ENCODE measurements at regions not wholly inside any gene's neighbourhood (a gene's known extent, or its start where the extent isn't known, plus 50 kb on each side); places are given as distances from the start of the nearest gene placed in this dataset.
A peak's percentile ranks its signal among the peaks of the same experiment; 100 is the strongest.
"Not testable (repeated sequence)": the region's sequence is repeated elsewhere in the genome, so short reads cannot be mapped to it uniquely, and the experiment has no call there.

DNA sequence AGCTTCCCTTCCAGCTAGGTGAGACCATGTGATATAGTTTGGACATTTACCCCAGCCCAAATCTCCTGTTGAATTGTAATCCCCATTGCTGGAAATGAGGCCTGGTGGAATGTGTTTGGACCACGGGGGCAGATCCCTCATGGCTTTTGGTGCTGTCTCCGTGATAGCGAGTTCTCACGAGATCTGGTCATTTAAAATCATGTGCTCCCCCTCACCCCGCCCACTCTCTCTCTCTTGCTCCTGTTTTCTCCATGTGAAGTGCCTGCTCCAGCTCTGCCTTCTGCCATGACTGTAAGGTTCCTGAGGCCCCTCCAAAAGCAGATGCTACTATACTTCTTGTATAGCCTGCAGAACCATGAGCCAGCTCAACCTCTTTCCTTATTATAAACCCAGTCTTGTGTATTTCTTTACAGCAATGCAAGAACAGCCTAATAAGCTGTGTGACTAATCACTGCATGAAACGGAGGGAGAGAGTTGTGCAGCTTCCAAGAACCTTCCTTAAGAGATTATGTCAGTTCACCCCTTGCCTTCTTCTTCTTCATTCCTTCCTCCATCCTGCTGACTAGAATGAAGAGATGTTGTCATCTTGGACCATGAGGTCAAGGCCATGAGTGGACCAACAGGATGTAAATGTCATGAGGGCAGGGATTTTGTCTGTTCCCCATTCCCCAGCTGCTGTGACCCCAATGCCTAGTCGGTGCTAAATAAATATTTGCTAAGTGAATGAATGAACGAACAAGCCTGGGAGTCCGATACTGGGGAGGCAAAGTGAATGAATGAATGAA is 91.0 kb downstream of the CPN2 start:
- Histone ChIP-seq H3K36me3 (peaks cover 0 to 6% (median 0%) of the 10 kb centered on the region in 3 donors), H3K4me3 (no peak overlapping the region), H3K4me1 (peaks cover 0 to 4% (median 2%) of the 10 kb centered on the region in 4 donors), H3K27me3 (no peaks in the 10 kb centered on the region), H3K27ac (no peak overlapping the region), H3K9me3 (peaks cover 0 to 12% (median 7%) of the 10 kb centered on the region in 3 donors)
- DNase-seq = no peak
- intact Hi-C loops (cut with DNase I; ENCODE audit: low total_unique reads) = no loop called here
- TF ChIP-seq, protein P1, sequence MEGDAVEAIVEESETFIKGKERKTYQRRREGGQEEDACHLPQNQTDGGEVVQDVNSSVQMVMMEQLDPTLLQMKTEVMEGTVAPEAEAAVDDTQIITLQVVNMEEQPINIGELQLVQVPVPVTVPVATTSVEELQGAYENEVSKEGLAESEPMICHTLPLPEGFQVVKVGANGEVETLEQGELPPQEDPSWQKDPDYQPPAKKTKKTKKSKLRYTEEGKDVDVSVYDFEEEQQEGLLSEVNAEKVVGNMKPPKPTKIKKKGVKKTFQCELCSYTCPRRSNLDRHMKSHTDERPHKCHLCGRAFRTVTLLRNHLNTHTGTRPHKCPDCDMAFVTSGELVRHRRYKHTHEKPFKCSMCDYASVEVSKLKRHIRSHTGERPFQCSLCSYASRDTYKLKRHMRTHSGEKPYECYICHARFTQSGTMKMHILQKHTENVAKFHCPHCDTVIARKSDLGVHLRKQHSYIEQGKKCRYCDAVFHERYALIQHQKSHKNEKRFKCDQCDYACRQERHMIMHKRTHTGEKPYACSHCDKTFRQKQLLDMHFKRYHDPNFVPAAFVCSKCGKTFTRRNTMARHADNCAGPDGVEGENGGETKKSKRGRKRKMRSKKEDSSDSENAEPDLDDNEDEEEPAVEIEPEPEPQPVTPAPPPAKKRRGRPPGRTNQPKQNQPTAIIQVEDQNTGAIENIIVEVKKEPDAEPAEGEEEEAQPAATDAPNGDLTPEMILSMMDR (IDR thresholded peaks at IDR 0.05) = no peak

DNA sequence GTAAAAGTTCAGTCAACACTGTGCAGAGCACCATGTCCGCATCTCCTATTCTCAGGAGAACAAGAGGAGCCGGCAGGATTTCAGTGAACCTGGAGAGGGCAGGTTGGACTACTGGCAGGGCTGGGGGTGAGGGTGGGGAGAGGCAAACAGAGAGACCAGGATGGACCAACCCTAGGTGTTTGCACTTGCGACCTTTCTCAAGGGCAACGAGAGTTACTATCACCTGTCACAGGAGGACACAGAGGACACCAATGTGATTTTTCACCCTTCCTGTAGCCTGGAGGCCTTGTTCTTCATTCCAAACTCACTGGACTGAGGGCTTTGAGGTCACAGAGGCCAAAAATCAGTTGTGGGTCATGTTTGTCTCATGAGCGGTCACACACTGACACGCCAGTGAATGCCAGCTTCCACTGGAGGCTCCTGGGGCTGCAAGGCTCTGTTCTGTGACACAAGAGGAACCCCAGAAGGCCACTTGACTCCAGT is 89.5 kb downstream of the CPN2 start:
- intact Hi-C loops (cut with DNase I; ENCODE audit: low total_unique reads) = no loop called here
- Histone ChIP-seq H3K27me3 (no peaks in the 10 kb centered on the region), H3K36me3 (peaks cover 0 to 6% (median 0%) of the 10 kb centered on the region in 3 donors), H3K9me3 (peaks cover 0 to 12% (median 7%) of the 10 kb centered on the region in 3 donors), H3K4me3 (no peak overlapping the region), H3K4me1 (peaks cover 0 to 15% (median 11%) of the 10 kb centered on the region in 4 donors), H3K27ac (no peak overlapping the region)
- TF ChIP-seq, protein P1 (IDR thresholded peaks at IDR 0.05) = no peak
- DNase-seq = no peak

DNA sequence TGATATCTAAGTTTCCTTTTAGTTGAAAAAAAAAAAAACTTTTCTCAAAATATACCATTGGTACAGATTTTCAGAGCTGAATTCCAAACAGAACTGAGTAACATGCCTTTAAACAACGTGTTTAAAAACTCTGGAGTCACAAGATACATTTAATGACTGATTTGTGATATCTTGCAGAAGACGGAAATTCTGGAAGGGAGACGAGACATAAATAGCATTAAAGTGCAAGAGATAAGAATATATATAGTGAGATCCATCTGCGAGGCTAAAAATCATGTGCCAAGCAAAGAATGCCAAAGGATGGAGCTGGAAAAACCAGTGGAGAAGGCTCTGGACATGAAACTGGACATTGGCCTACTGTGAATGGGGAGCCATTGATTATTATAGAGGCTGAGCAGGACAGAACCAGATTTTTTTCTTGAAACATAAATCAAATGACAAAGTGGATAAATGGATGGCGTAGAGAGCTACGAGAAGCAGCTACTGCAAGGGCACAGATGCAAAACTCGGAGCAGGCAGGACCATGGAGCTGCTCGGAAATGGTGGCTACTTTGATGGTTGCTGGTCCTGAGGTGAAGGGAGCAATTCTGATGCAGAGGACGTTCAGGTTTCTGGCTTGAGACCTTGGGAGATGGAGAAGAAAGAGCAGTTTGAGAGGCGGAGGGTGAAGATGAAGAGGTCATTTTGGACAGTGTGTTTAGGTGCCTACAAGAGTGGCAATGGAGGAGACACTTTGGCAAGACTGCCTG is 88.8 kb downstream of the CPN2 start:
- no peaks in the 10 kb centered on the region for H3K27me3 ChIP-seq
- intact Hi-C loops (cut with DNase I; ENCODE audit: low total_unique reads) = no loop called here
- no peak overlapping the region for H3K27ac ChIP-seq
- no peak for DNase-seq
- no peak overlapping the region for H3K4me3 ChIP-seq
- H3K9me3 ChIP-seq = peaks cover 0 to 12% (median 7%) of the 10 kb centered on the region in 3 donors
- H3K4me1 ChIP-seq = peaks cover 0 to 15% (median 11%) of the 10 kb centered on the region in 4 donors
- peaks cover 0 to 6% (median 0%) of the 10 kb centered on the region in 3 donors for H3K36me3 ChIP-seq
- TF ChIP-seq, protein P1 (IDR thresholded peaks at IDR 0.05) = no peak

DNA sequence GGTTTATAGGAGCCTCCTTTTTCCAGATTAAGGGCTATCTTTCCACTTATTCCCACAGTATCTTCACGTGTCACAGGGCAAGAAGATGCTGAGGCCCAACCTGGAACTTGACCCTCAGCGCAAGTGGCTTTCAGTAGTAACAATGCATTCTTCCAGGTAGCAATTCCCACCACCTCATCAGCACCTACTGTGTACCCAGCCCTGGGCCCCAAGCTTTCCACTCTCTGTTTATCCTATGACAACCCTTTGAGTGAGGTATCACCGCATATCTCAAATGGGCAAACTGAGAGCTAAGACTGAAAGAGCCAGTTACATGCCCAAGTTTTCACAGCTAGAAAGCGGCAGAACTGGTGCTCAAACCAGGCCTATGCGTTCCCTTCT is 88.2 kb downstream of the CPN2 start:
- TF ChIP-seq, protein P1 (IDR thresholded peaks at IDR 0.05) = no peak
- Histone ChIP-seq H3K9me3 (peaks cover 0 to 10% (median 7%) of the 10 kb centered on the region in 3 donors), H3K27ac (no peak overlapping the region), H3K36me3 (peaks cover 0 to 4% (median 0%) of the 10 kb centered on the region in 3 donors), H3K4me1 (peaks cover 0 to 15% (median 11%) of the 10 kb centered on the region in 4 donors), H3K27me3 (no peaks in the 10 kb centered on the region), H3K4me3 (no peak overlapping the region)
- DNase-seq = peak in 1 of 2 donors; percentile 27
- intact Hi-C loops (cut with DNase I; ENCODE audit: low total_unique reads) = no loop called here

DNA sequence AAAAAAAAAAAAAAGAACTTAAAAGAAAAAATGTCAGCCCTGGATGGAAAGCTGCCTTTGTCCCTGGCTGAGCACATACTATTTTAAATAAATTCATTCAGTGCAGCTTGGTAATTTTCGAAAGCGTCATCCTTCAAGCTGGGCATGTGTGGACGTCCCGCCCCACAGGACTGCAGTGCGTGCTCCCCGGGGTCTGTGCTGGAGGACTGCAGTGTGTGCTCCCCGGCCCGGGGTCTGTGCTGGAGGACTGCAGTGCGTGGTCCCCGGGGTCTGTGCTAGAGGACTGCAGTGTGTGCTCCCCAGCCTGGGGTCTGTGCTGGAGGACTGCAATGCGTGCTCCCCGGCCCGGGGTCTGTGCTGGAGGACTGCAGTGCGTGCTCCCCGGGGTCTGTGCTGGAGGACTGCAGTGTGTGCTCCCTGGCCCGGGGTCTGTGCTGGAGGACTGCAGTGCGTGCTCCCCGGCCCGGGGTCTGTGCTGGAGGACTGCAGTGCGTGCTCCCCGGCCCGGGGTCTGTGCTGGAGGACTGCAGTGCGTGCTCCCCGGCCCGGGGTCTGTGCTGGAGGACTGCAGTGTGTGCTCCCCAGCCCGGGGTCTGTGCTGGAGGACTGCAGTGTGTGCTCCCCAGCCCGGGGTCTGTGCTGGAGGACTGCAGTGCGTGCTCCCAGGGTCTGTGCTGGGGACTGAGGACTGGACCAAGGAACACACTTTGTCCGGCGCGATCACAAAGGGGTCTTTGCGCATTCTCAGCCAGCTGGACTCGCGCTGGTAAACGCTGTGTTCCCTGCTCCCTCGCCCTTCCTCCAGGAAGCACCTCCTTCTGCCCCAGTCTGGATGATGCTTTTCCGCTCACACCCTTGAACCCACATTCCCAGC is 86.3 kb downstream of the CPN2 start:
- Histone ChIP-seq H3K4me3 (peak overlapping the region in 1 of 2 donors; percentile 9), H3K4me1 (peaks cover 0 to 28% (median 18%) of the 10 kb centered on the region in 4 donors), H3K27ac (peak overlapping the region in 1 of 2 donors; percentile 38)
- H3K27me3 ChIP-seq; H3K36me3 ChIP-seq; H3K9me3 ChIP-seq; intact Hi-C loops (cut with DNase I; ENCODE audit: low total_unique reads): not testable (repeated sequence)
- DNase-seq = peak in 1 of 2 donors; percentile 48
